Uterus (tissue), 3 donors: ENCODE measurements at regions not wholly inside any gene's neighbourhood (a gene's known extent, or its start where the extent isn't known, plus 50 kb on each side); places are given as distances from the start of the nearest gene placed in this dataset.

Experiments used
- DNase-seq, 2 donors: peaks; one replicate each; pipeline ENCODE4 v3.0.0-alpha.2; 2019 to 2020
- H3K27ac ChIP-seq, 2 donors: fragments of 200-600 bp; sonication (generic); 1 replicate in 1 of 2; 2 replicates in 1 of 2; pipeline ENCODE4 v1.5.1; 2016 to 2018
- H3K27me3 ChIP-seq, 2 donors: fragments of 200-600 bp; sonication (generic); one replicate each; pipeline ENCODE4 v1.5.1; 2018 to 2019; ENCODE audit warnings: control low read depth in 1 of 2
- H3K36me3 ChIP-seq, 2 donors: fragments of 200-600 bp; sonication (generic); one replicate each; pipeline ENCODE4 v1.5.1; 2019; ENCODE audit warnings: control low read depth in 1 of 2
- H3K4me1 ChIP-seq, 2 donors: fragments of 200-600 bp; sonication (generic); one replicate each; pipeline ENCODE4 v1.5.1; 2018 to 2019; ENCODE audit warnings: control low read depth in 1 of 2
- H3K4me3 ChIP-seq, 2 donors: fragments of 200-600 bp; sonication (generic); 1 replicate in 1 of 2; 2 replicates in 1 of 2; pipeline ENCODE4 v1.5.1; 2018 to 2019; ENCODE audit warnings: mild to moderate bottlenecking in 1 of 2
- H3K9me3 ChIP-seq, 2 donors: fragments of 200-600 bp; sonication (generic); one replicate each; pipeline ENCODE4 v1.5.1; 2019; ENCODE audit warnings: control low read depth in 1 of 2
- CTCF ChIP-seq, 4 experiments: fragments of 200-600 bp in 2 of 4; fragments of 450-650 bp in 2 of 4; sonication (generic) in 2 of 4; IDR thresholded peaks; one replicate each; pipeline ENCODE4 v1.5.1; 2016 to 2019; ENCODE audit warnings: antibody characterized with exemption in 4 of 4, mild to moderate bottlenecking in 2 of 4, moderate library complexity in 1 of 4
- POLR2A ChIP-seq, 2 donors: fragments of 450-650 bp; IDR thresholded peaks; one replicate each; pipeline ENCODE4 v1.6.1; 2016; ENCODE audit warnings: antibody characterized with exemption in 2 of 2, mild to moderate bottlenecking in 1 of 2, moderate library complexity in 1 of 2
- intact Hi-C: fragments of 100-400 bp; cut with DNase I; formaldehyde crosslinking; loops from one replicate; pipeline ENCODE4 v1.15.1; 2023; ENCODE audit warnings: low total_unique reads
- donor health status: DM: yes; HTN: yes; CAD: no.

- Histone ChIP-seq H3K36me3 (no peaks in the 10 kb centered on the region), H3K4me1 (peaks cover 0 to 5% of the 10 kb centered on the region in 2 donors), H3K4me3 (no peak overlapping the region), H3K27ac (peak overlapping the region; percentile 38 to 49), H3K9me3 (no peaks in the 10 kb centered on the region), H3K27me3 (no peaks in the 10 kb centered on the region)
- no peak for TF ChIP-seq CTCF (IDR thresholded peaks at IDR 0.05)
- no peak for TF ChIP-seq POLR2A (IDR thresholded peaks at IDR 0.05)
- no peak for DNase-seq
- intact Hi-C loops = no loop called here
Observed at GRCh38 chr2:181785691-181786344, 105.5 kb upstream of the NEUROD1 start.

GRCh38 chr2:181786371-181787228 is 104.9 kb upstream of the ITPRID2 start:
- Histone ChIP-seq H3K4me3 (no peak overlapping the region), H3K4me1 (peaks cover 0 to 5% of the 10 kb centered on the region in 2 donors), H3K9me3 (no peaks in the 10 kb centered on the region), H3K27me3 (no peaks in the 10 kb centered on the region), H3K27ac (peak overlapping the region; percentile 38 to 49), H3K36me3 (no peaks in the 10 kb centered on the region)
- intact Hi-C loops = no loop called here
- no peak for TF ChIP-seq CTCF (IDR thresholded peaks at IDR 0.05)
- no peak for TF ChIP-seq POLR2A (IDR thresholded peaks at IDR 0.05)
- DNase-seq = no peak

GRCh38 chr2:181787310-181788048 is 104.1 kb upstream of the ITPRID2 start:
- no peak overlapping the region for H3K27ac ChIP-seq
- H3K36me3 ChIP-seq = no peaks in the 10 kb centered on the region
- intact Hi-C loops = no loop called here
- TF ChIP-seq POLR2A (IDR thresholded peaks at IDR 0.05) = no peak
- no peak for TF ChIP-seq CTCF (IDR thresholded peaks at IDR 0.05)
- no peak overlapping the region for H3K4me3 ChIP-seq
- no peaks in the 10 kb centered on the region for H3K9me3 ChIP-seq
- H3K4me1 ChIP-seq = peaks cover 0 to 5% of the 10 kb centered on the region in 2 donors
- H3K27me3 ChIP-seq = no peaks in the 10 kb centered on the region
- no peak for DNase-seq

GRCh38 chr2:181788897-181789555 is 102.5 kb upstream of the ITPRID2 start:
- TF ChIP-seq POLR2A (IDR thresholded peaks at IDR 0.05) (no peak), CTCF (IDR thresholded peaks at IDR 0.05) (no peak)
- no peaks in the 10 kb centered on the region for H3K27me3 ChIP-seq
- peaks cover 0 to 5% of the 10 kb centered on the region in 2 donors for H3K4me1 ChIP-seq
- no peak for DNase-seq
- no peak overlapping the region for H3K27ac ChIP-seq
- intact Hi-C loops = no loop called here
- H3K4me3 ChIP-seq = no peak overlapping the region
- H3K36me3 ChIP-seq = no peaks in the 10 kb centered on the region
- no peaks in the 10 kb centered on the region for H3K9me3 ChIP-seq
